ENCODE measurements at regions not wholly inside any gene's neighbourhood (a gene's known extent, or its start where the extent isn't known, plus 50 kb on each side); places are given as distances from the start of the nearest gene placed in this dataset.
"Not testable (repeated sequence)": the region's sequence is repeated elsewhere in the genome, so short reads cannot be mapped to it uniquely, and the experiment has no call there.

DNA sequence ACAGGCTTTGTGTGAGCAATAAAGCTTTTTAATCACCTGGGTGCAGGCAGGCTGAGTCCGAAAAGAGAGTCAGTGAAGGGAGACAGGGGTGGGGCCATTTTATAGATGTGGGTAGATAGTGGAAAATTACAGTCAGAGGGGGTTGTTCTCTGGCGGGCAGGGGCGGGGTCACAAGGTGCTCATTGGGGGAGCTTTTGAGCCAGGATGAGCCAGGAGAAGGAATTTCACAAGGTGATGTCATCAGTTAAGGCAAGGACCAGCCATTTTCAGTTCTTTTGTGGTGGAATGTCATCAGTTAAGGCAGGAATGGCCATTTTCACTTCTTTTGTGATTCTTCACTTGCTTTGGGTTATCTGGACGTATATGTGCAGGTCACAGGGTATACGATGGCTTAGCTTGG lies 571.3 kb upstream of the PCDH7 start:
- H3K14ac ChIP-seq (ENCODE audit: insufficient read length); H3K4me1 ChIP-seq (replicated peaks in 1 of 4; ENCODE audit: control insufficient read depth in 3 of 4, insufficient read depth in 4 of 4, low read length in 3 of 4); H3K23ac ChIP-seq (ENCODE audit: insufficient read length); H3K23me2 ChIP-seq (ENCODE audit: low read depth, low read length); FAIRE-seq; H4K8ac ChIP-seq (ENCODE audit: extremely low read depth, insufficient read depth, low read length); H2BK120ac ChIP-seq (replicated peaks; ENCODE audit: low read depth, low read length); POLR2A ChIA-PET (ENCODE audit: partially characterized antibody); H3K27me3 ChIP-seq (replicated peaks in 1 of 4; ENCODE audit: control insufficient read depth in 3 of 4, extremely low read depth in 1 of 4, insufficient read depth in 3 of 4, low read length in 3 of 4); H3K9ac ChIP-seq (replicated peaks in 1 of 4; ENCODE audit: extremely low read depth in 1 of 4, low read depth in 3 of 4, low read length in 3 of 4); H3K9me3 ChIP-seq (ENCODE audit: insufficient read depth in 2 of 2, low read depth in 1 of 2, low read length in 1 of 2); H3K36me3 ChIP-seq (ENCODE audit: control insufficient read depth in 2 of 4, insufficient read depth in 4 of 4, low read length in 3 of 4); H4K91ac ChIP-seq (replicated peaks; ENCODE audit: insufficient read length, low read length); H3K56ac ChIP-seq (replicated peaks; ENCODE audit: insufficient read length, low read depth, low read length); H2AFZ ChIP-seq (ENCODE audit: low read length); H3K4me3 ChIP-seq (ENCODE audit: extremely low read depth in 1 of 4, insufficient read depth in 2 of 4, low read depth in 3 of 4, low read length in 4 of 4); H4K20me1 ChIP-seq (replicated peaks in 1 of 2; ENCODE audit: control insufficient read depth in 1 of 2, insufficient read depth in 2 of 2, low read length in 2 of 2); H2BK15ac ChIP-seq (ENCODE audit: low read length); H3K79me2 ChIP-seq (ENCODE audit: control insufficient read depth in 1 of 2, insufficient read depth in 2 of 2, low read length in 2 of 2); H3K79me1 ChIP-seq (ENCODE audit: low read depth, low read length); H3K4ac ChIP-seq (replicated peaks; ENCODE audit: insufficient read length, low read depth, low read length): not testable (repeated sequence)
- Histone ChIP-seq H3K18ac (ENCODE audit: extremely low read depth, low read length) (peak overlapping the region; percentile 78), H2AK5ac (ENCODE audit: low read depth, low read length) (peak overlapping the region; percentile 86; the same call in 1 of the 2 replicates), H3K4me2 (ENCODE audit: insufficient read depth in 1 of 2, low read depth in 2 of 2, low read length in 2 of 2) (peak overlapping the region in 1 of 2 experiments; percentile 48; a peak in 1 of 4 replicates), H3K27ac (ENCODE audit: low read depth, low read length) (peak overlapping the region; percentile 73; the same call in 1 of the 2 replicates), H2BK5ac (ENCODE audit: low read depth, low read length) (peak overlapping the region; percentile 99), H2BK20ac (ENCODE audit: low read length) (peak overlapping the region; percentile 97; the same call in 1 of the 2 replicates), H4K5ac (ENCODE audit: insufficient read length, low read depth, low read length) (peak overlapping the region; percentile 9), H2BK12ac (ENCODE audit: low read depth, low read length) (peak overlapping the region; percentile 80; the same call in 1 of the 2 replicates)
- CTCF ChIA-PET (ENCODE audit: partially characterized antibody), result interaction anchor here (1.5 kb wide), 1 partner anchor 178 kb away, joined by 3 read pairs; no protein-coding TSS in a partner anchor
- TF ChIP-seq TEAD4 (IDR thresholded peaks at IDR 0.05; ENCODE audit: low read depth, low read length) (0 out of 2 replicates have a peak, but pooled peaks have one; percentile 16), JUND (IDR thresholded peaks at IDR 0.05; ENCODE audit: low read length) (peak; percentile 38; the same call in 1 of the 2 replicates), SP1 (IDR thresholded peaks at IDR 0.05; ENCODE audit: low read depth, low read length) (0 out of 2 replicates have a peak, but pooled peaks have one; percentile 45), CREB1 (IDR thresholded peaks at IDR 0.05) (0 out of 2 replicates have a peak, but pooled peaks have one; percentile 26)
- peak; percentile 21 to 66 for DNase-seq (ENCODE audit: low read depth in 1 of 2, low spot score in 2 of 2)
- 66% methylated on average over 5 of the region's 5 CpGs; no CpG with 5 or more reads in 1 of the 2 experiments for WGBS, 2 experiments (ENCODE audit: extremely low coverage in 1 of 2, insufficient coverage in 1 of 2, insufficient read length in 1 of 2, insufficient replicate concordance in 2 of 2, low coverage in 1 of 2, low lambda C conversion rate in 2 of 2, missing lambda C conversion rate in 1 of 2)
